ENCODE measurements at regions not wholly inside any gene's neighbourhood (a gene's known extent, or its start where the extent isn't known, plus 50 kb on each side); places are given as distances from the start of the nearest gene placed in this dataset.

DNA sequence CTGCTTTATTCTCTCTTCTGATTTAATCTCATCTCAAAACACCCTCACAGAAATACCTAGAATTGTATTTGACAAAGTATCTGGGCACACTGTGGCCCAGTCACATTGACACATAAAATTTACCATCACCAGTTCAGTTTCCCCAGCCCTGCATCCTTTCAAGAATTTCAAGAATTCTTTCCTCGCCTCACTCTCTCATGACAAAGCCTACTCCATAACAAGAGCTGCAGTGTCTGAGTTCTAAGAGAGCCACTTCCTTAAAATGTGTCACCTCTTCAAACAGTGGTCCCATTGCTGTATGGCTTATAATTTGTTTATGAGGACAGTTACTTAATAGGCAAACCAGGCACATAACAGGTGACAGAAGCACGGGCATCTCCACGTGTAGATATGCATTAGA, 90.9 kb upstream of the STK39 start:
- H3K56ac ChIP-seq (replicated peaks; ENCODE audit: insufficient read length, low read depth, low read length), result no peak overlapping the region
- no peak overlapping the region; a peak in 1 of 7 replicates for H3K9ac ChIP-seq (replicated peaks in 1 of 4; ENCODE audit: extremely low read depth in 1 of 4, low read depth in 3 of 4, low read length in 3 of 4)
- no peak overlapping the region for H3K4me3 ChIP-seq (ENCODE audit: extremely low read depth in 1 of 4, insufficient read depth in 2 of 4, low read depth in 3 of 4, low read length in 4 of 4)
- no peak overlapping the region for H2BK12ac ChIP-seq (ENCODE audit: low read depth, low read length)
- 58% methylated on average over 3 of the region's 3 CpGs; no CpG with 5 or more reads in 1 of the 2 experiments for WGBS, 2 experiments (ENCODE audit: extremely low coverage in 1 of 2, insufficient coverage in 1 of 2, insufficient read length in 1 of 2, insufficient replicate concordance in 2 of 2, low coverage in 1 of 2, low lambda C conversion rate in 2 of 2, missing lambda C conversion rate in 1 of 2)
- H4K20me1 ChIP-seq (replicated peaks in 1 of 2; ENCODE audit: control insufficient read depth in 1 of 2, insufficient read depth in 2 of 2, low read length in 2 of 2), result no peaks in the 10 kb centered on the region
- no peaks in the 10 kb centered on the region for H3K9me3 ChIP-seq (ENCODE audit: insufficient read depth in 2 of 2, low read depth in 1 of 2, low read length in 1 of 2)
- FAIRE-seq (no peak), DNase-seq (ENCODE audit: low read depth in 1 of 2, low spot score in 2 of 2) (no peak)
- H2AK5ac ChIP-seq (ENCODE audit: low read depth, low read length), result no peak overlapping the region
- no peak overlapping the region for H3K14ac ChIP-seq (ENCODE audit: insufficient read length)
- H3K18ac ChIP-seq (ENCODE audit: extremely low read depth, low read length), result no peak overlapping the region
- H3K79me1 ChIP-seq (ENCODE audit: low read depth, low read length), result no peaks in the 10 kb centered on the region
- H3K4me1 ChIP-seq (replicated peaks in 1 of 4; ENCODE audit: control insufficient read depth in 3 of 4, insufficient read depth in 4 of 4, low read length in 3 of 4), result peaks cover 0 to 18% (median 3%) of the 10 kb centered on the region in 4 experiments; a peak in 3 of 7 replicates
- ChIA-PET CTCF (ENCODE audit: partially characterized antibody) (interaction anchor here (0.6 to 2.9 kb wide), 10 partner anchors 10 to 419 kb away, joined by 3 to 36 read pairs (median 3); no protein-coding TSS in a partner anchor), POLR2A (ENCODE audit: partially characterized antibody) (no interaction called here)
- no peaks in the 10 kb centered on the region for H3K36me3 ChIP-seq (ENCODE audit: control insufficient read depth in 2 of 4, insufficient read depth in 4 of 4, low read length in 3 of 4)
- H3K23ac ChIP-seq (ENCODE audit: insufficient read length), result no peak overlapping the region
- H3K79me2 ChIP-seq (ENCODE audit: control insufficient read depth in 1 of 2, insufficient read depth in 2 of 2, low read length in 2 of 2), result no peaks in the 10 kb centered on the region
- no peak overlapping the region for H2BK120ac ChIP-seq (replicated peaks; ENCODE audit: low read depth, low read length)
- 0 out of 2 replicates have a peak, but pooled peaks have one; percentile 7 for TF ChIP-seq TEAD4 (IDR thresholded peaks at IDR 0.05; ENCODE audit: low read depth, low read length)
- no peak for TF ChIP-seq SUZ12 (IDR thresholded peaks at IDR 0.05; ENCODE audit: low read length)
- no peak for TF ChIP-seq RXRA (IDR thresholded peaks at IDR 0.05; ENCODE audit: insufficient read depth, low read depth, low read length)
- no peak overlapping the region for H2BK5ac ChIP-seq (ENCODE audit: low read depth, low read length)
- H2BK15ac ChIP-seq (ENCODE audit: low read length), result no peak overlapping the region
- H4K5ac ChIP-seq (ENCODE audit: insufficient read length, low read depth, low read length), result no peak overlapping the region
- no peaks in the 10 kb centered on the region for H3K27me3 ChIP-seq (replicated peaks in 1 of 4; ENCODE audit: control insufficient read depth in 3 of 4, extremely low read depth in 1 of 4, insufficient read depth in 3 of 4, low read length in 3 of 4)
- H2BK20ac ChIP-seq (ENCODE audit: low read length), result no peak overlapping the region
- H4K91ac ChIP-seq (replicated peaks; ENCODE audit: insufficient read length, low read length), result no peak overlapping the region
- no peak overlapping the region for H3K27ac ChIP-seq (ENCODE audit: low read depth, low read length)
- no peaks in the 10 kb centered on the region for H3K23me2 ChIP-seq (ENCODE audit: low read depth, low read length)
- no peak overlapping the region for H3K4ac ChIP-seq (replicated peaks; ENCODE audit: insufficient read length, low read depth, low read length)
- no peak overlapping the region for H3K4me2 ChIP-seq (ENCODE audit: insufficient read depth in 1 of 2, low read depth in 2 of 2, low read length in 2 of 2)
- H2AFZ ChIP-seq (ENCODE audit: low read length), result no peak overlapping the region
- no peak overlapping the region for H4K8ac ChIP-seq (ENCODE audit: extremely low read depth, insufficient read depth, low read length)
